Gastrocnemius medialis (tissue), 4 donors: ENCODE measurements at regions not wholly inside any gene's neighbourhood (a gene's known extent, or its start where the extent isn't known, plus 50 kb on each side); places are given as distances from the start of the nearest gene placed in this dataset.

Experiments
- CTCF ChIP-seq, 5 experiments: fragments of 450-650 bp in 3 of 5; fragments of 200-600 bp in 2 of 5; sonication (generic) in 2 of 5; IDR thresholded peaks in 4 of 5; conservative IDR thresholded peaks in 1 of 5; 1 replicate in 4 of 5; 2 replicates in 1 of 5; pipeline ENCODE4 v1.5.1; 2016 to 2019; ENCODE audit warnings: antibody characterized with exemption in 5 of 5, mild to moderate bottlenecking in 3 of 5, moderate library complexity in 3 of 5
- POLR2A ChIP-seq, 2 donors: fragments of 450-650 bp; IDR thresholded peaks; one replicate each; pipeline ENCODE4 v1.6.1; 2017; ENCODE audit warnings: antibody characterized with exemption in 2 of 2, mild to moderate bottlenecking in 2 of 2, moderate library complexity in 2 of 2

GRCh38 chr2:174694920-174695319 is 69.4 kb downstream of the CHRNA1 start:
- TF ChIP-seq CTCF (IDR thresholded peaks at IDR 0.05 in 4 of 5, conservative IDR thresholded peaks at IDR 0.05 in 1 of 5) (no peak), POLR2A (IDR thresholded peaks at IDR 0.05) (no peak)
